ENCODE measurements at regions not wholly inside any gene's neighbourhood (a gene's known extent, or its start where the extent isn't known, plus 50 kb on each side); places are given as distances from the start of the nearest gene placed in this dataset.

DNA sequence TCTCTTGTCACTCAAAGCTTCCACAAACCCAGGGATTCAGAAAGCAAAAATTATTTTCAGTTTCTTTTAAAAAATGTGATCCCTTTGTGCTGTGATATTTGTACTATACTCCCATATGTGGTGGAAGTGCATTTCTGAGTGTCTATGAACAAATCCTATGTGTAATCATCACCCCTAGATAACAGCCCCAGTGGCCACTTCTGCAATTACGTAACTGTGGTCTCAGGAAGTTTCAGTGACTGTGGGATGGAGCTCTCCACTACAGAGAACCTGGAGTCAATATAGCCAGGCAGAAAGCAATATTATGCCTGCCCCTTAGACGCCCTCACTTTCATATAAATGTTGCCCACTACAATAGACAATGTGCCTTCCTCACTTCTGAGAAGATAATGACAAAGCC is 1101.7 kb upstream of the GHITM start:
- Histone ChIP-seq H3K36me3 (ENCODE audit: insufficient read depth, low read length) (no peaks in the 10 kb centered on the region), H3K4me3 (ENCODE audit: low read length, poor library complexity, severe bottlenecking) (no peak overlapping the region), H3K27me3 (ENCODE audit: insufficient read depth, low read length, poor library complexity, severe bottlenecking) (no peaks in the 10 kb centered on the region), H3K4me2 (ENCODE audit: low read depth, low read length, poor library complexity, severe bottlenecking) (no peak overlapping the region), H3K9me3 (ENCODE audit: insufficient read depth, low read depth, low read length) (no peaks in the 10 kb centered on the region), H4K20me1 (ENCODE audit: insufficient read depth, low read length, poor library complexity, severe bottlenecking) (no peaks in the 10 kb centered on the region), H3K4me1 (ENCODE audit: insufficient read depth, low read length, poor library complexity, severe bottlenecking) (no peaks in the 10 kb centered on the region), H3F3A (ENCODE audit: low read depth) (no peaks in the 10 kb centered on the region), H3K9me2 (replicated peaks; ENCODE audit: low read depth, low read length) (no peaks in the 10 kb centered on the region), H3K79me2 (ENCODE audit: insufficient read depth, low read length) (no peaks in the 10 kb centered on the region), H2AFZ (ENCODE audit: low read length) (no peak overlapping the region), H3K9ac (ENCODE audit: low read depth, low read length, poor library complexity, severe bottlenecking) (no peak overlapping the region)
- TF ChIP-seq EZH2phosphoT487 (IDR thresholded peaks at IDR 0.05; ENCODE audit: borderline replicate concordance) = no peak
- TF ChIP-seq, protein P1, sequence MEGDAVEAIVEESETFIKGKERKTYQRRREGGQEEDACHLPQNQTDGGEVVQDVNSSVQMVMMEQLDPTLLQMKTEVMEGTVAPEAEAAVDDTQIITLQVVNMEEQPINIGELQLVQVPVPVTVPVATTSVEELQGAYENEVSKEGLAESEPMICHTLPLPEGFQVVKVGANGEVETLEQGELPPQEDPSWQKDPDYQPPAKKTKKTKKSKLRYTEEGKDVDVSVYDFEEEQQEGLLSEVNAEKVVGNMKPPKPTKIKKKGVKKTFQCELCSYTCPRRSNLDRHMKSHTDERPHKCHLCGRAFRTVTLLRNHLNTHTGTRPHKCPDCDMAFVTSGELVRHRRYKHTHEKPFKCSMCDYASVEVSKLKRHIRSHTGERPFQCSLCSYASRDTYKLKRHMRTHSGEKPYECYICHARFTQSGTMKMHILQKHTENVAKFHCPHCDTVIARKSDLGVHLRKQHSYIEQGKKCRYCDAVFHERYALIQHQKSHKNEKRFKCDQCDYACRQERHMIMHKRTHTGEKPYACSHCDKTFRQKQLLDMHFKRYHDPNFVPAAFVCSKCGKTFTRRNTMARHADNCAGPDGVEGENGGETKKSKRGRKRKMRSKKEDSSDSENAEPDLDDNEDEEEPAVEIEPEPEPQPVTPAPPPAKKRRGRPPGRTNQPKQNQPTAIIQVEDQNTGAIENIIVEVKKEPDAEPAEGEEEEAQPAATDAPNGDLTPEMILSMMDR (conservative IDR thresholded peaks at IDR 0.05; ENCODE audit: low read length) = no peak

DNA sequence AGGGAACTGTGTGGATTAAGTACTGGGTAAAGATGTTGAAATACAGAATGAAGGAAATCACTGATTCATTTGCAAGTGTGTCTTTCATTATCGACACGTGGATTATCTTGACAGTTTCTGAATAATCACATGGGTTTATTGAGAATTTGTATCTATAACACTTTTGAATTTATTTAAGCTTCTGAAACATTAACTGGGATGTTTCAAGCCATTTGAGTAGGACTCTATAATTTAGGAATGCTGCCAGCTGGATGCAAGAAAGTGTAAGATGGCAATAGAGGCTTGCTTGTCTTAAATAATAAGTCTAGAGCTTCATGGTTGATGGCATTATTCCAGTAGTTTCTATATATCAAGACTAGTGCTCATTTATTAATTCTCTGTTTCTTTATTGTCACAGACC is 1100.7 kb upstream of the GHITM start:
- Histone ChIP-seq H3K4me2 (ENCODE audit: low read depth, low read length, poor library complexity, severe bottlenecking) (no peak overlapping the region), H3K79me2 (ENCODE audit: insufficient read depth, low read length) (no peaks in the 10 kb centered on the region), H3K9me3 (ENCODE audit: insufficient read depth, low read depth, low read length) (no peaks in the 10 kb centered on the region), H3K27me3 (ENCODE audit: insufficient read depth, low read length, poor library complexity, severe bottlenecking) (no peaks in the 10 kb centered on the region), H3K36me3 (ENCODE audit: insufficient read depth, low read length) (no peaks in the 10 kb centered on the region), H3K9ac (ENCODE audit: low read depth, low read length, poor library complexity, severe bottlenecking) (no peak overlapping the region), H3K9me2 (replicated peaks; ENCODE audit: low read depth, low read length) (no peaks in the 10 kb centered on the region), H3F3A (ENCODE audit: low read depth) (no peaks in the 10 kb centered on the region), H4K20me1 (ENCODE audit: insufficient read depth, low read length, poor library complexity, severe bottlenecking) (no peaks in the 10 kb centered on the region), H2AFZ (ENCODE audit: low read length) (no peak overlapping the region), H3K4me3 (ENCODE audit: low read length, poor library complexity, severe bottlenecking) (no peak overlapping the region), H3K4me1 (ENCODE audit: insufficient read depth, low read length, poor library complexity, severe bottlenecking) (no peaks in the 10 kb centered on the region)
- no peak for TF ChIP-seq EZH2phosphoT487 (IDR thresholded peaks at IDR 0.05; ENCODE audit: borderline replicate concordance)
- TF ChIP-seq, protein P1 (conservative IDR thresholded peaks at IDR 0.05; ENCODE audit: low read length) = no peak

DNA sequence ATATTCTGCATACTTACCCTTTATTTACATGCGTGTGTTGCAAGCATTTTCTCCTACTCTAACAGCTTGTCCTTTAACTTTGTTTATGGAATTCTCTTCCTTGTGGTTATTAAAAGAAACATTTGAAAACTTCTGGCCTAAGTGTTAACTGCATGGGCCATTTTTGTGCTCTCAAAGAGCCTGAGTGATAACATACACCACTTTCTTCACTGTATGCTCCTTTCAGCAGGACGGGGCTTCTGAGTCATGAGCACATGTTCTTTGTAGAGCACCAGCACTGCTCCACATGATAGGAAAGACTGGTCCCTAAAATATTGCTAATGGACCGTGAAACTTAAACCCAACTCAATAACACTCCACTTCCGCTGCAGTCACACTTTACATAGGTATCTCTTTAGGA is 1093.6 kb upstream of the GHITM start:
- H4K20me1 ChIP-seq (ENCODE audit: insufficient read depth, low read length, poor library complexity, severe bottlenecking) = no peaks in the 10 kb centered on the region
- H3K79me2 ChIP-seq (ENCODE audit: insufficient read depth, low read length) = no peaks in the 10 kb centered on the region
- no peaks in the 10 kb centered on the region for H3K27me3 ChIP-seq (ENCODE audit: insufficient read depth, low read length, poor library complexity, severe bottlenecking)
- no peaks in the 10 kb centered on the region for H3F3A ChIP-seq (ENCODE audit: low read depth)
- no peak overlapping the region for H3K9ac ChIP-seq (ENCODE audit: low read depth, low read length, poor library complexity, severe bottlenecking)
- H3K4me1 ChIP-seq (ENCODE audit: insufficient read depth, low read length, poor library complexity, severe bottlenecking) = no peaks in the 10 kb centered on the region
- H3K9me3 ChIP-seq (ENCODE audit: insufficient read depth, low read depth, low read length) = no peaks in the 10 kb centered on the region
- no peak overlapping the region for H2AFZ ChIP-seq (ENCODE audit: low read length)
- no peak overlapping the region for H3K4me3 ChIP-seq (ENCODE audit: low read length, poor library complexity, severe bottlenecking)
- TF ChIP-seq, protein P1 (conservative IDR thresholded peaks at IDR 0.05; ENCODE audit: low read length) = no peak
- no peak for TF ChIP-seq EZH2phosphoT487 (IDR thresholded peaks at IDR 0.05; ENCODE audit: borderline replicate concordance)
- H3K4me2 ChIP-seq (ENCODE audit: low read depth, low read length, poor library complexity, severe bottlenecking) = no peak overlapping the region
- no peaks in the 10 kb centered on the region for H3K36me3 ChIP-seq (ENCODE audit: insufficient read depth, low read length)
- H3K9me2 ChIP-seq (replicated peaks; ENCODE audit: low read depth, low read length) = no peaks in the 10 kb centered on the region

All from Loucy (cell line).